ENCODE measurements at regions not wholly inside any gene's neighbourhood (a gene's known extent, or its start where the extent isn't known, plus 50 kb on each side); places are given as distances from the start of the nearest gene placed in this dataset.

DNA sequence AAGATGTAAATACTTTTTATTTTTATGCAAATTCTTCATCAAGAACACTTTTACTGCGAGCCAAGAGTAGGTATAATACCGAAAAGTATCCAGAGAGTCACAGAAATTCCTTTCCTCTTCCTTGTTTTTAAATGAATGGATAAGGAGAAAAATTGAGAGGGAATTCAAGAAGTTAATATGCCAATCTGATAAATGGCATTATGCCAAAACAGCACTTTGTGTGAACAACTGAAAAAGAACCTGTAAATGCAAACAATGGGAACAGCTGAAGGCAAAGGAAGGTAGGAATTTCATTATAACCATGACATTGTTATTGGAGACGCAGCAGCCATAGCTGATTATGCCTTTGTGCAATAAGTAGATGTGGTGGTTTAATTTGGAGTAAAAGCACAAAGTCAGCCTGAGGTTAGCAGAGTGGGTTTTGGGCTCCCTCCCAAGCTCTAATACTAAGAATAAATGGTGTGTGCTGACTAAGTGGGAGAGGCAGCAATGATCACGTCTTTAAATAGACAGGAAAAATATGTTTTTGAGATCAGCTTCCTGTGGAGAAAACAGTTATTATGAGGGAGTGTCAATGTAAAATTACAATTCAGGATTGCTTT, 209.8 kb upstream of the NDST4 start:
- Histone ChIP-seq H3K27ac (ENCODE audit: insufficient read length, low read depth, low read length) (no peak overlapping the region), H3K23me2 (ENCODE audit: insufficient read length, low read depth, low read length, poor library complexity, severe bottlenecking) (no peaks in the 10 kb centered on the region), H2BK15ac (ENCODE audit: low read depth, low read length) (no peak overlapping the region), H4K91ac (ENCODE audit: insufficient read length, low read depth, low read length) (no peak overlapping the region), H2AK5ac (ENCODE audit: insufficient read length, low read length) (no peak overlapping the region), H3K4me2 (ENCODE audit: insufficient read depth, insufficient read length, low read length) (no peak overlapping the region), H4K5ac (ENCODE audit: insufficient read length, low read depth, low read length) (no peak overlapping the region), H3K27me3 (ENCODE audit: insufficient read depth, low read length) (no peaks in the 10 kb centered on the region), H3K23ac (ENCODE audit: insufficient read length, low read depth, low read length) (no peak overlapping the region), H3K4ac (ENCODE audit: low read depth, low read length) (no peak overlapping the region), H4K20me1 (ENCODE audit: control insufficient read depth, insufficient read depth, insufficient read length) (no peaks in the 10 kb centered on the region), H2AFZ (ENCODE audit: low read length) (no peak overlapping the region), H3T11ph (ENCODE audit: low read length) (no peak overlapping the region), H3K56ac (ENCODE audit: insufficient read length, low read depth, low read length) (no peak overlapping the region), H3K4me1 (ENCODE audit: insufficient read depth, low read length) (no peaks in the 10 kb centered on the region), H3K79me1 (ENCODE audit: insufficient read depth, low read depth, low read length, poor library complexity, severe bottlenecking) (no peaks in the 10 kb centered on the region), H3K79me2 (ENCODE audit: insufficient read depth, low read length) (no peaks in the 10 kb centered on the region), H2BK20ac (ENCODE audit: low read depth, low read length, poor library complexity, severe bottlenecking) (no peak overlapping the region), H4K8ac (replicated peaks; ENCODE audit: insufficient read length, low read depth, low read length) (no peak overlapping the region), H3K18ac (ENCODE audit: insufficient read length, low read depth, low read length) (no peak overlapping the region), H3K9me3 (ENCODE audit: control insufficient read depth, low read depth, low read length) (no peaks in the 10 kb centered on the region), H2BK120ac (ENCODE audit: low read depth, low read length, poor library complexity, severe bottlenecking) (no peak overlapping the region), H2BK5ac (ENCODE audit: insufficient read length, low read length) (no peak overlapping the region), H3K14ac (ENCODE audit: insufficient read depth, low read length) (no peak overlapping the region), H3K9ac (ENCODE audit: extremely low read depth, insufficient read length, low read length) (no peak overlapping the region), H2BK12ac (ENCODE audit: insufficient read length, low read depth, low read length) (no peak overlapping the region)
- no peak for DNase-seq
- Mint-ChIP-seq H3K9me3 (no peaks in the 10 kb centered on the region), H3K4me1 (peaks cover 8 to 12% of the 10 kb centered on the region in 2 experiments), H3K27me3 (ENCODE audit: low read depth) (no peaks in the 10 kb centered on the region), H3K4me3 (no peak overlapping the region), H3K27ac (peak overlapping the region in 1 of 3 experiments; percentile 52; a peak in 1 of 7 replicates), H3K36me3 (ENCODE audit: insufficient read depth in 1 of 3, low read depth in 3 of 3) (no peaks in the 10 kb centered on the region)
- TF ChIP-seq, protein P1, sequence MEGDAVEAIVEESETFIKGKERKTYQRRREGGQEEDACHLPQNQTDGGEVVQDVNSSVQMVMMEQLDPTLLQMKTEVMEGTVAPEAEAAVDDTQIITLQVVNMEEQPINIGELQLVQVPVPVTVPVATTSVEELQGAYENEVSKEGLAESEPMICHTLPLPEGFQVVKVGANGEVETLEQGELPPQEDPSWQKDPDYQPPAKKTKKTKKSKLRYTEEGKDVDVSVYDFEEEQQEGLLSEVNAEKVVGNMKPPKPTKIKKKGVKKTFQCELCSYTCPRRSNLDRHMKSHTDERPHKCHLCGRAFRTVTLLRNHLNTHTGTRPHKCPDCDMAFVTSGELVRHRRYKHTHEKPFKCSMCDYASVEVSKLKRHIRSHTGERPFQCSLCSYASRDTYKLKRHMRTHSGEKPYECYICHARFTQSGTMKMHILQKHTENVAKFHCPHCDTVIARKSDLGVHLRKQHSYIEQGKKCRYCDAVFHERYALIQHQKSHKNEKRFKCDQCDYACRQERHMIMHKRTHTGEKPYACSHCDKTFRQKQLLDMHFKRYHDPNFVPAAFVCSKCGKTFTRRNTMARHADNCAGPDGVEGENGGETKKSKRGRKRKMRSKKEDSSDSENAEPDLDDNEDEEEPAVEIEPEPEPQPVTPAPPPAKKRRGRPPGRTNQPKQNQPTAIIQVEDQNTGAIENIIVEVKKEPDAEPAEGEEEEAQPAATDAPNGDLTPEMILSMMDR (conservative IDR thresholded peaks at IDR 0.05) = no peak
- no CpG with 5 or more reads among the region's 4 CpGs for WGBS (ENCODE audit: extremely low coverage, insufficient read length, low lambda C conversion rate)
